Breast epithelium (tissue), 3 donors: ENCODE measurements at regions not wholly inside any gene's neighbourhood (a gene's known extent, or its start where the extent isn't known, plus 50 kb on each side); places are given as distances from the start of the nearest gene placed in this dataset.

Experiments
- CTCF ChIP-seq, 3 donors: fragments of 450-650 bp; IDR thresholded peaks; one replicate each; pipeline ENCODE4 v1.5.1; 2016 to 2017; ENCODE audit warnings: antibody characterized with exemption in 3 of 3, mild to moderate bottlenecking in 3 of 3, moderate library complexity in 3 of 3
- POLR2A ChIP-seq: fragments of 450-650 bp; IDR thresholded peaks from one replicate; pipeline ENCODE4 v1.6.1; 2016; ENCODE audit warnings: antibody characterized with exemption, mild to moderate bottlenecking, moderate library complexity
- POLR2AphosphoS5 ChIP-seq, 3 donors: sonication (generic); formaldehyde crosslinking; IDR thresholded peaks; one replicate each; pipeline ENCODE4 v1.6.1; 2017; ENCODE audit warnings: antibody characterized with exemption in 3 of 3

- no peak for TF ChIP-seq POLR2AphosphoS5 (IDR thresholded peaks at IDR 0.05)
- no peak for TF ChIP-seq POLR2A
- TF ChIP-seq CTCF (IDR thresholded peaks at IDR 0.05): no peak
These were observed 368.5 kb upstream of the NT5C1B start for GRCh38 chr2:18957909-18958308.
